Activated CD8-positive, alpha-beta T cell treated with anti-CD3 and anti-CD28 coated beads, Interleukin-2, amount 10 ng/mL, durations not matched to agents 7 days and 5 days (primary cell): ENCODE measurements at regions not wholly inside any gene's neighbourhood (a gene's known extent, or its start where the extent isn't known, plus 50 kb on each side); places are given as distances from the start of the nearest gene placed in this dataset.
"Not testable (repeated sequence)": the region's sequence is repeated elsewhere in the genome, so short reads cannot be mapped to it uniquely, and the experiment has no call there.

ENCODE experiments used
- ATAC-seq: fragments of 150-1000 bp; cut with Tn5 transposase; one replicate; pipeline ENCODE4 v1.10.0; 2021; ENCODE audit warnings: moderate library complexity
- CTCF ChIA-PET: fragments of 350-600 bp; sonication (Branson Sonifier 250); formaldehyde crosslinking; loops from one replicate; lab custom pipeline; 2021; ENCODE audit warnings: antibody characterized with exemption; lab: Charles Lee
- POLR2A ChIA-PET: fragments of 350-600 bp; sonication (Branson Sonifier 250); formaldehyde crosslinking; loops from one replicate; lab custom pipeline; 2021; ENCODE audit warnings: antibody characterized with exemption; lab: Charles Lee
- DNase-seq: peaks from one replicate; pipeline ENCODE4 v3.0.0-alpha.2; 2020
- H3K27ac Mint-ChIP-seq: one replicate; pipeline ENCODE4 v1.8.0; 2021; ENCODE audit warnings: mild to moderate bottlenecking, mixed read lengths
- H3K27me3 Mint-ChIP-seq: one replicate; pipeline ENCODE4 v1.8.0; 2021; ENCODE audit warnings: low read depth, mixed read lengths
- H3K36me3 Mint-ChIP-seq: one replicate; pipeline ENCODE4 v1.8.0; 2021; ENCODE audit warnings: low read depth, mixed read lengths
- H3K4me1 Mint-ChIP-seq: one replicate; pipeline ENCODE4 v1.8.0; 2021; ENCODE audit warnings: low read depth, mixed read lengths
- H3K4me3 Mint-ChIP-seq: one replicate; pipeline ENCODE4 v1.8.0; 2021; ENCODE audit warnings: mild to moderate bottlenecking, mixed read lengths
- H3K9me3 Mint-ChIP-seq: one replicate; pipeline ENCODE4 v1.8.0; 2022; ENCODE audit warnings: mixed read lengths; ENCODE audit not compliant: insufficient read depth

DNA sequence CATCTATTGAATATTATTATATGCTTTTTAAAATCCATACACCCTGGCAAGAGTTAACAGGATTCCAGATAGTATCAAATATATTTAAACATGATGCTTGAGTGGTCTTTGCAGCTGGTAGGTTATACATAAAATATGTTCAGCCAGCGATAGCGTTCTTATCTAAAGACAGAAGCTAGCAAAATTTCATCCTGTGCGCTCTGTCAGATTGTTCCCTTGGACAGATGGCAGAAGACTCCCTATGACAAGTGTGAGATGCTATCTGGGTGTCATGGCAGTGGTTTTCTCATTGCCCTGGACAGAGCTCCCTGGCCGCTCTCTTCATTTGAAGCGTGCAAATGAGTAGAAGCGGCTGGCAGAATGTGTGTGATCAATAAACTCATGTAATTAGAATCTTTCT lies 175.2 kb upstream of the SOX14 start:
- Mint-ChIP-seq H3K36me3 (no peaks in the 10 kb centered on the region), H3K27ac (no peak overlapping the region), H3K9me3 (no peaks in the 10 kb centered on the region), H3K4me1 (no peaks in the 10 kb centered on the region), H3K27me3 (no peaks in the 10 kb centered on the region), H3K4me3 (no peak overlapping the region)
- ChIA-PET CTCF (no interaction called here), POLR2A (no interaction called here)
- DNase-seq: no peak
- ATAC-seq: no peak

GRCh38 chr3:137595415-137595814 lies 168.7 kb upstream of the SOX14 start:
- not testable (repeated sequence) for H3K27me3 Mint-ChIP-seq, H3K36me3 Mint-ChIP-seq

DNA sequence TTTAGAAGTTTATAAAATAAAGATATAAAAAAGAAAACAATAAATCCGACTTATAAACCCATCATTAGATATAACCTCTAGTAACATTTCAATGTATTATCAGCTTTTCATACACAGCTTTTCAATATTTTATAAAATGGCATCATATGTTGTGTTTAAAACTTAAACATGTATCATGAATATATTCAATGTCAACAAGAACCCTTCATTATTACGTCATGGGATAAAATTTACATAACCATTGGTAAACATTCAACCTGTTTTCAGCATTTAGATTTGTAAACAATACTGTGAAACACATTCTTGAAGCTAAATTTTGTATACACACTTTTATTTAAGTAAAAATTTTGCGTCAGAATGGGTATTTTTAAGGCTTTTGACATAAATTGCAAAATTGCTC lies 153.4 kb upstream of the SOX14 start:
- H3K27me3 Mint-ChIP-seq: no peaks in the 10 kb centered on the region
- H3K36me3 Mint-ChIP-seq: no peaks in the 10 kb centered on the region
- DNase-seq (no peak), ATAC-seq (no peak)
- H3K4me1 Mint-ChIP-seq: no peaks in the 10 kb centered on the region
- POLR2A ChIA-PET: no interaction called here
- H3K9me3 Mint-ChIP-seq: no peaks in the 10 kb centered on the region
- H3K4me3 Mint-ChIP-seq: no peak overlapping the region
- CTCF ChIA-PET: no interaction called here
- no peak overlapping the region for H3K27ac Mint-ChIP-seq

More at GRCh38 chr3:137595415-137595814, 168.7 kb upstream of the SOX14 start:
- DNase-seq, ATAC-seq, H3K4me3 Mint-ChIP-seq, H3K9me3 Mint-ChIP-seq, POLR2A ChIA-PET, CTCF ChIA-PET, H3K4me1 Mint-ChIP-seq, H3K27ac Mint-ChIP-seq: not testable (repeated sequence)

DNA sequence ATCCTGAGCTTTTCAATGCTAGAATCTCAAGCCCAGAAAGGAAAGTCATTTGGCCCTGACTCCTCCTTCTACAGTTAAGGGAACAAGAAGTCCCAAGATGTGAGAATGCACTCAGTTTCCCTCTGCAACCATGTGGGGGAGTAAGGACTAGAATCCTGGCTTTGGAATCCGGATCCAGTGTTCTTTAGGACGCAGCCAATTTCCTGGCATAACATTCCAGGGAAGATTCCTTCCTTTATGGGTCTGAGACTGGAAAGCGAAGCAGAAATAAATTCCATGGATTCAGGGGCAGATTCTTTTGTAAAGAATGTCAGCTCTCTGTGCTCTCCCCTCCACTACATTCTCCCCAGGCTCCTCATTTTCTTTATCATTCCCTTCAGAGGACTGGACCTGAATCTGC lies 151.8 kb upstream of the SOX14 start:
- ChIA-PET POLR2A (no interaction called here), CTCF (no interaction called here)
- H3K27me3 Mint-ChIP-seq: no peaks in the 10 kb centered on the region
- no peaks in the 10 kb centered on the region for H3K36me3 Mint-ChIP-seq
- no peaks in the 10 kb centered on the region for H3K9me3 Mint-ChIP-seq
- no peaks in the 10 kb centered on the region for H3K4me1 Mint-ChIP-seq
- H3K27ac Mint-ChIP-seq: no peak overlapping the region
- DNase-seq: no peak
- no peak overlapping the region for H3K4me3 Mint-ChIP-seq
- ATAC-seq: no peak

GRCh38 chr3:137615659-137616418 lies 148.3 kb upstream of the SOX14 start:
- ChIA-PET CTCF (no interaction called here), POLR2A (no interaction called here)
- Mint-ChIP-seq H3K27ac (no peak overlapping the region), H3K36me3 (no peaks in the 10 kb centered on the region), H3K27me3 (no peaks in the 10 kb centered on the region), H3K9me3 (no peaks in the 10 kb centered on the region), H3K4me1 (no peaks in the 10 kb centered on the region), H3K4me3 (no peak overlapping the region)
- ATAC-seq: no peak
- no peak for DNase-seq

GRCh38 chr3:137641879-137642704 lies 122.0 kb upstream of the SOX14 start:
- no peaks in the 10 kb centered on the region for H3K36me3 Mint-ChIP-seq
- H3K27me3 Mint-ChIP-seq: no peaks in the 10 kb centered on the region
- DNase-seq (no peak), ATAC-seq (no peak)
- no peaks in the 10 kb centered on the region for H3K9me3 Mint-ChIP-seq
- no peak overlapping the region for H3K27ac Mint-ChIP-seq
- no peaks in the 10 kb centered on the region for H3K4me1 Mint-ChIP-seq
- CTCF ChIA-PET: no interaction called here
- no peak overlapping the region for H3K4me3 Mint-ChIP-seq
- POLR2A ChIA-PET: no interaction called here

DNA sequence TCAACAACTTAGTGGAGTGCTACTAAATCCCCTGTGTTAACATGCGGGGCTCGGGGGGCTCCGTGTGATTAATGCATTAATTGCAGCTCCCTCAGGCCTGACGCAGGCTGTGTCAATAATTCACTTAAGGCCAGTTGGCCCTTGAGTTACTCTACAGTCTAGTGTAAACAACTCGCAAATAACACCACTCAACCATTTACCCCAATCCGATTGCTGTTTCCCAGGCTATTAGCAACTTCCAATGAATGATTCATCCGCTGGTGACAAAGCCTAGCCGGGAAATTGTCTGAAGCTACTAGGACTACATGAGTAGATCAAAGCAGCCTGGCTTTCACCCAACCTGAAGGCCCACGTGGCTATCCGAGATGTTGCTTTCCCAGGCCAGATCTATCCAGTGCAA lies 121.3 kb upstream of the SOX14 start:
- H3K4me1 Mint-ChIP-seq: no peaks in the 10 kb centered on the region
- DNase-seq: no peak
- H3K9me3 Mint-ChIP-seq: no peaks in the 10 kb centered on the region
- POLR2A ChIA-PET: no interaction called here
- H3K27ac Mint-ChIP-seq: no peak overlapping the region
- H3K36me3 Mint-ChIP-seq: no peaks in the 10 kb centered on the region
- CTCF ChIA-PET: no interaction called here
- no peak overlapping the region for H3K4me3 Mint-ChIP-seq
- no peaks in the 10 kb centered on the region for H3K27me3 Mint-ChIP-seq
- no peak for ATAC-seq

DNA sequence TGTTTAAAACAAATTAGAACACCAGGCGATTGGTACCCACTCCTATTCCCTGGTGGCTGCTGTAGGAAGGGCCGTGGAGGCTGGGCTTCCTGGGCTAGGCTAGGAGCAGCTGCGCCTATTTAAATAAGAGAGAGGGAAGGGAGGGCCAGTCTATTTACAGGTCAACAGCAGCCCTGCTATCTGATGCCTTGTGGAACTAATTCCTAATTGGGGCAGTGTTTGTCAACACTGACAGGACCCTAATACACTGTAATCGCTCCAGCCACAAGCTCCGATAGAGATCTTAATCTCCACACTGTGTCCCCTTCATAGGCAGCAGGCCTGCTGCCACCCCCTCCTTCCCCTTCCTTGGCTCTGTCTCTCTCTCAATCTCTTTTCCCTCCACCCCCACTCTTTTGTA lies 116.9 kb upstream of the SOX14 start:
- Mint-ChIP-seq H3K27me3 (no peaks in the 10 kb centered on the region), H3K36me3 (no peaks in the 10 kb centered on the region), H3K4me1 (no peaks in the 10 kb centered on the region), H3K9me3 (no peaks in the 10 kb centered on the region), H3K27ac (no peak overlapping the region), H3K4me3 (no peak overlapping the region)
- DNase-seq (no peak), ATAC-seq (no peak)
- ChIA-PET POLR2A (no interaction called here), CTCF (no interaction called here)

- Mint-ChIP-seq H3K27me3 (no peaks in the 10 kb centered on the region), H3K27ac (no peak overlapping the region), H3K36me3 (no peaks in the 10 kb centered on the region), H3K9me3 (no peaks in the 10 kb centered on the region), H3K4me3 (no peak overlapping the region), H3K4me1 (no peaks in the 10 kb centered on the region)
- ChIA-PET POLR2A (no interaction called here), CTCF (no interaction called here)
- DNase-seq: no peak
- no peak for ATAC-seq
Measured at GRCh38 chr3:137669519-137670060, 94.5 kb upstream of the SOX14 start.

- no peak for ATAC-seq
- DNase-seq: no peak
- Mint-ChIP-seq H3K9me3 (no peaks in the 10 kb centered on the region), H3K4me1 (no peaks in the 10 kb centered on the region), H3K4me3 (no peak overlapping the region), H3K27me3 (no peaks in the 10 kb centered on the region), H3K36me3 (no peaks in the 10 kb centered on the region), H3K27ac (no peak overlapping the region)
- ChIA-PET POLR2A (no interaction called here), CTCF (no interaction called here)
Measured at GRCh38 chr3:137687181-137687879, 76.8 kb upstream of the SOX14 start.

DNA sequence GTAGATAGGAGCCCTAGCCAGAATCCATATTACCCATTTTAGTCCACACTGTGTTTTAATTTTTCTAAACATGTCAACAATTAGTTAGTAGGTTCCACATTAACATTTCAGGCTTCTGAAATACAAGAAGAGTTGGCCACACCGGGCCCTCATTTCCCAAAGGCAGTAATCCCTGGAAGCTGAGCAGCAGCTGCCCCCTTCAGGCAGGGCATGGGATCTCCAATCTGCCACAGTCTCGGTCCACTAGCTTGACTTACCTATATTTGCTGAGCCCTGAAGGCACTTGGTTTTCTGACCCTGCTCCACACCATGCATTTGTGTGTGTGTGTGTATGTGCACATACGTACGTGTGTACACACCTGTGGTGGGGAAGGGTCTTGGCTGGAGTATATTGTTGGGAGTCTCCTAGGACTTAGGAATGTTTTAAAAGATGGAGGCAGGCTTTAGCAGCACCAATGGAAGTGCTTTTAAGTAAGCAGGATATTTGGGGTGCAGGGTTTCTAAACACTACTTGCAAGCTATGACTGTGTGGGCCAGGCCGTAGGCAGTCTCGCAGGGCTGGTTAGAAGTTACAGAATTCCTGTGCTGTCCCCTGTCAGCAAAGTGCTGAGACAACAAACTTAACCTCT lies 71.2 kb upstream of the SOX14 start:
- Mint-ChIP-seq H3K9me3 (no peaks in the 10 kb centered on the region), H3K27ac (no peak overlapping the region), H3K36me3 (no peaks in the 10 kb centered on the region), H3K4me3 (no peak overlapping the region), H3K27me3 (no peaks in the 10 kb centered on the region), H3K4me1 (no peaks in the 10 kb centered on the region)
- no peak for ATAC-seq
- DNase-seq: no peak
- ChIA-PET POLR2A (no interaction called here), CTCF (interaction anchor here (1.1 kb wide), 1 partner anchor 17 kb away, joined by 3 read pairs; no protein-coding TSS in a partner anchor)
